ENCODE measurements at regions not wholly inside any gene's neighbourhood (a gene's known extent, or its start where the extent isn't known, plus 50 kb on each side); places are given as distances from the start of the nearest gene placed in this dataset.

- no peak for DNase-seq
Observed at GRCh38 chr3:107247116-107247515, 130.1 kb upstream of the CCDC54 start.

GRCh38 chr3:107249132-107249531 is 128.1 kb upstream of the CCDC54 start:
- DNase-seq, result no peak

DNA sequence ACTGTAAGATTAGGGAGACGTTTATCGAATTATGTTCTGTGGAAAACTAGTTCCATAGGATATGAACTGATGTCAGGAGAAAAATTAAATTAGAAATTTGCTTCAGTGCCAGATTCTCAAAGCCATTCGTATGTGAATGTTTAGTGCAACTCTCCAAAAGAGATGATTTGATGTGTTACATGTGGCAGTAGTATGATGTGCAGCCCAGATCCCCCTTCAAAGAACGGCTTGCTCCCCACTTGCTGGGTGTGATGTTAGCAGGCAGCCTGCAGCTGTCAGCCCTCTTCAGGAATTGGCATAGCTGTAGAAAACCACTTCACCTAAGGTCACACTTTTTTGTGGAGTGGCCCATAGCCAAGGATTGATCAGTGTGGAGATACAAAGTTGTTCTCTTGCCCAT is 127.0 kb upstream of the CCDC54 start:
- DNase-seq, result no peak

- no peak for DNase-seq
Observed at GRCh38 chr3:107251819-107252218, 125.4 kb upstream of the CCDC54 start.

- no peak for DNase-seq
Observed at GRCh38 chr3:107256963-107257362, 120.3 kb upstream of the CCDC54 start.

DNA sequence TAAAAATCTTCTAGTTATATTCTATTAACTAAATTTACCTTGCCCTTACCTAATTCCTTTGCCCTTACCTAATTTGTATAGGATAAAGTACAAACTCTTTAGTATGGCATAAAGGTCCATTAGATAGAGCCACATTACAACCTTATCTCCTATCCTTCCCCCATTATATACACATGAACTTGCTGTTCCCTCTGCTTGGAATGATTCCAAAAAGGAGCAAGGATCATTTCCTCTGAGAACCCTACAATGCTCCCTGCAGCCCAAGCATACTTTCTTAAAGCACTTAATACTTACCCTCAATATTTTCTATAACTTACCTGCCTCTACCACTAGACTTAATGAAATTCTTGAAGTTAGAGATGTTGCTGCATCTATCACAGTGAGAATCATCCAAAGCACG is 118.9 kb upstream of the CCDC54 start:
- no peak for DNase-seq

GRCh38 chr3:107260207-107260606 is 117.0 kb upstream of the CCDC54 start:
- DNase-seq, result no peak

DNA sequence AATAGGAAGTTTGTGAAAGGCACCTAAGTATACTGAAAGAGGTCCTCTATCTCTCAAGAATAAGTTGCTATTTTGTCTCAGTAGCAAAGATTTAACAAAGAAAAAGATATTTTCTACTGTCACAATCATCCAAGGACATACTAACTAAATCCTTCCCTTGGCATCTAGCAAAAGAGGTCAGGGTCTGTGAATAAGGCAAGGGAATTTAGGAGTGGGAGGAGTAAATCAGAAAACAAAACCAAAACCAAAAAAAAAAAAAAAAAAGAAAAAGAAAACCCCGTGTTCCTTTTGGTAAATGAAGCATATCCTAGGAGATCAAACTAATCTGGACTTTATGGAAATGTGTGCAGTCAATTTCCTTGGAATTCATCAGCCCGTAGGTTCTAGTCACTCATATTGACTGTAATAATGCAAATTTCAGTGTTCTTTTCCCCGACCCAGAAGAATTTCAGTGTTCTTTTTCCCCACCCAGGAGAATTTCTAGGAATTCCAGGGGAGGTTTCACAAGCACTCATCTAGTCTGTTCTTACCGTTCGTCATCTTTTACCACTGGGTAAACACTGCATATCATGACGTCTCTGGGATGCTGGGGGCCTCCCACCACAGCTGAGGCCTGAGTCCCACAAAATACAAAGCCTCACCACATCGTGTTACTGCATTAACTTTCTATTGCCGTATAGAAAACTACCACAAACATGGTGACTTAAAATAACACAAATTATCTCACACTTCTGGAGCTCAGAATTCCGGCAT is 113.8 kb upstream of the CCDC54 start:
- no peak for DNase-seq

DNA sequence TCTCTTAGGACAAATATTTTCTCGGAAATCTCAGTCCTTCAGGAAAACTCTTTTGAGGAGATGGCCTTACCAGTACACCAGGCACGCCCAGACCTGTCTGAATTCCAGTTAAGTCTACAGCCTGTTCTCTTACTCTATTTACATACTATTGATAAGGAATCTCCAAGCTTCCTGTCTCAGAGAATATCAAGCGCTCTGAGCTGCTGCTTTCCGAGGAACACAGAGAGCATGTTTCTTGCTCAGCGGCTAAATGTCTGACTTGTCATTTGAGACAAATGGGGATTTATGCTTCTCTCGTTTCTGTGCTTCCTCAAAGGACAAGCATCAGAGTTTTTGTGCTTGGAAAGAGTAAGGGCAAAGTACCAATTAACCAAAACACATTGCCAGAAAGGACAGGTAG is 112.4 kb upstream of the CCDC54 start:
- DNase-seq, result peak; percentile 1

DNA sequence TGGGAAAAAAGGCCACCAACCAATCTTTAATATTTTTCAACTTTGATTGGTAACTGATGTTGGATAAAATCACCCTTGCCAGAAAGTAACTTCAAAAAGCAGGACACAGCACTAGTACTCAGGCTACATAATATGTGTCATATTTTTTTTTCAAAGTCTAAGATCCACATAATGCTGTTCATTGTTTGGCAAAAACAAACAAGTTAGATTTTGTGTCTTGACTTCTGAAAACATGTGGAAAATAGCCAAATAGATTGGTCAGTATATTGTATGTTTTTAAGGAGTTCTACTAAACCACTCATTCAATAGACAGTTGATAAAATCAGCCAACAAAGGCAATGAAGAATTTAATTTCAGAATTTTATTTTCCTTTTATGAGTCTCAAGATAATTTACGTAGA is 111.7 kb upstream of the CCDC54 start:
- no peak for DNase-seq

DNA sequence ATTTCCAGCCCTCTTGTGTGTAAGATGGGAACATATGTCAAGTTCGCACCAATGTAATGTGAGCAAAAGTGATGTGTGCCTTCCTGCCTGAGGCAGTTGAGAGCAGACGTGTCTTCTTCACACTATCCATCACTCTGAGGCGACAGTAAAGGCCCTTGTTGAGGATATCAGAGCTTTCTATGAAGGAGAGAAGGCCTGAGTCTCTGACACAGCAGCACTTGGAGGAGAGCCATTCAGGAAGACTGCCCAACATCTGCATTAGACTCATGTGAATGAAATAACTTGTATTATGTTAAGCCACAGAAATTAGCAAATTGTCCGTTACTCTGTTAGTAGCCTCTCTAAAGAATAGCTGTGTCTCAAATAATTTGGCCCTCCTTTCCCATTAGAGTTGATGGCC is 108.8 kb upstream of the CCDC54 start:
- DNase-seq, result no peak

GRCh38 chr3:107269136-107269535 is 108.1 kb upstream of the CCDC54 start:
- DNase-seq, result no peak

DNA sequence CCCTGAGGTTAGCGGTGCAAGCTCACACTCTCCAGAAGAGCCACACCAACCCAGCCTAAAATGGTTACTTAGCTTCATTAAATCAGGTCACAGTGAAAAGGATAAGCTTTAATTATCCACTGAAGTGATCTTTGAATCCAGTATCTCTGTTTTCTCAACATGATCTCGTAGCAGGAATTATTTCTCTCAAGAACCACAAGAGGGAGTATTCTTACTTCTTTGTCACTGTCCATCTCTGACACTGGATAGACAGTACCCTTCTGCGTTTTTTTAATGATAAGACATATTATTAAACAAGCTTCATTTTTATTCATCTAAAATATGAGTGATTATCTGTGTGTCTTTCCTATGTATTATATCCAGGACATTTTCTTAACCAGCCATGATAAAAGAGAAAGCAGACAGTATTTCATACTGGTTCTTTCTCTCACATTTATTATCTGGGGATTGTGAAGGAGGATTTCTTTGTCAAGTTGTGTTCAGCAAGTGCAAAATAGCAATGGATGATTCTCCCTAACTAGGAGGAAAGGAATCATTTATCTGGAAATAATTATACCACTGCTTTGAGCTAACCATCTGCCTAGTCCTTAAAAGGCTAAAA is 105.4 kb upstream of the CCDC54 start:
- DNase-seq, result peak; percentile 27

DNA sequence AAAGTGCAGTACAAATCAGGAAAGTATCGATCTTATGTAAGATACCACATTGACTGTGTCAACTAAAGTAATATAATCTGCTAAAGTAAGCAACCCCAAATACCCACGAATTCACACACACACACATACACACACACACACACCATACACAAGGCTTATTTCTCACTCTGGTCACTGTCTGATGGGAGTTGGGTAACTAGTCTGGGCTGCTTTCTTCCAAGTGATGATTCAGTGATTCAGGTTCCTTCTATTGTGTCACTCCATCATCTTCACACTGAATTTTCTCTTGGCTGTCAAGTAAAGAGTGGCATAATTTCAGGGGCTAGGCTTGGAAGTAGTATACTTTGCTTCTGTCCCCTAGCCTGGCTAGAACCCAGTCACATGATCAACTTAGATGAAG is 104.8 kb upstream of the CCDC54 start:
- no peak for DNase-seq

DNA sequence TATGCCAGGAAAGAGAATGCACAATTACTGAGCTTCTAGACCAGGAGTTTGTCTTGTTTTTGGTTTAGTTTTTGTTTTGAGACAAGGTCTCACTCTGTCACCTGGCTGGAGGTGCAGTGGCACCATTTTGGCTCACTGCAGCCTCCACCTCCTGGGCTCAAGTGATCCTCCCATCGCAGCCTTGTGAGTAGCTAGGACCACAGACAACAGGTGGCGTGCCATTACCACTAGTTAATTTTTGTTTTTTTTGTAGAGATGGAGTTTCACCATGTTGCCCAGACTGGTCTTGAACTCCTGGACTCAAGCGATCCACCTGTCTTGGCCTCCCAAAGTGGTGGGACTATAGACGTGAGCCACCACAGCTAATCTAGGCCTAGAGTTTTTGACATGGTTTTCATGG is 104.4 kb upstream of the CCDC54 start:
- DNase-seq, result no peak

GRCh38 chr3:107273771-107274170 is 103.5 kb upstream of the CCDC54 start:
- no peak for DNase-seq

DNA sequence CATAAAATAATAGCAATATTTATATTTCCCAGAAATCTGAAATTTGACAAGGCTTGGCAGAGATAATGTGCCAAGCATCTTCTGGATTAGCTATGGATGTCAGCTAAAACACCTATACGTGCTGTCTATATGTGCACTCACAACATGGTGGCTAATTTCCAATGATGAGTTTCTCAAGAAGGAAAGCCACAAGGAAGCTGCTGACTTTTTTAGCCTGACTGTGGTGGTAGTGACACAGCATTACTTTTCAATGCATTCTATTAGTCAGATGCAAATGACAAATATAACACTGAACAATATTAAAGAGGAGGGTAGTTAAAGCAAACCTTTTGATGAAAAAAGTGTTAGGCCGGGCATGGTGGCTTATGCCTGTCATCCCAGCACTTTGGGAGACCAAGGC is 101.7 kb upstream of the CCDC54 start:
- no peak for DNase-seq

GRCh38 chr3:107283948-107284347 is 93.3 kb upstream of the CCDC54 start:
- no peak for DNase-seq

DNA sequence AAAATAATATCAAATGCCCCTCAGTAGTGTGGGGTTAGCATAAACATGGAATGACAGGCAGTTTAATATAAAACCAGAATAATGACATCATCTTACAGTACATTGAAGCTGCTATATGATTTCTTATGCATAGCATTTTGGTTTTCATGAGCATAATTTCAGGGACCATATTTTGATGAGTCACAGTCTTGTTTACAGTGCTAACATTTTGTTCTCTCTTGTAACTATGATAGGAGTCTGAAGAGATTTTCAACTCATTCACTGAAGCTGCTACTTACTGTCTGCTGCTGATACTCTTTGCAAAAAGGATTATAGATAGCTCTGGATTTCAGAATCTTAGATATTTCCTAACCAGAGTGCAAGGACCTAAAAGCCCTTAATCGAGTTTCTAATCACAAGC is 92.6 kb upstream of the CCDC54 start:
- DNase-seq, result no peak

DNA sequence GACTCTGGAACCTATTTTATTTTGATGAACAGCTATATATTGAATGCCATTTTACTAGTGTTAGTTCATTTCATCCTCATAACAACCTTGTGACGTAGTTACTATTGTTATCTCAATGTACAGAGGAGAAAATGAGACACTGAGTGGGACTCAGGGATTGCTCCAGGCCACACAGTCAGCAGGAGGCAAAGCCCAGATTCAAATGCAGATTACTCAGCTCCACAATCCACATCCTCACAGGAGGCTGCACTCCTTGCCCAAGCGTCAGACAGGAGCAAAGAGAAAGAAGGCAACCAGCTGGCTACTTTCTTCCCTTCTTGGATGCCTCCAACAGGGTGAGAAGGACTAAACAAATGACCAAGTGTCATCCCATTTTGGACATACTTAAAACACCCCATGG is 92.0 kb upstream of the CCDC54 start:
- DNase-seq, result no peak

- DNase-seq, result no peak
Observed at GRCh38 chr3:107289354-107289753, 87.9 kb upstream of the CCDC54 start.

GRCh38 chr3:107294117-107294516 is 83.1 kb upstream of the CCDC54 start:
- DNase-seq, result no peak

DNA sequence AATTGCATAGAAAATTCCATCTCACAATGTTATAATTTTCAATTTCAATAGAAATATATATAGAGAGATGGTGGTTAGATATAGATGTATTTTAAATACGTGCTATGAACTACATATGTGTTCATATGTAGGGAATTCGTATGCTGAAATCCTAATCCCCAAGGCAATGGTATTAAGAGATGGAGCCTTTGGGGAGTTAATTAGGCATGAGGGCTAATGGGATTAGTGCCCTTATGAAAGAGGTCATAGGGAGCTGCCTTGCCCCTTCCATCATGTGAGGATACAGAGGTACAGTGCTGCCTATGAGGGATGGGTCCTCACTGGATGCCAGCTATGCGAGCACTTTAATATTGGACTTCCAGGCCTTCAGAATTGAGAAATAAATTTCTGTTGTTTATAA is 79.6 kb upstream of the CCDC54 start:
- DNase-seq, result no peak

DNA sequence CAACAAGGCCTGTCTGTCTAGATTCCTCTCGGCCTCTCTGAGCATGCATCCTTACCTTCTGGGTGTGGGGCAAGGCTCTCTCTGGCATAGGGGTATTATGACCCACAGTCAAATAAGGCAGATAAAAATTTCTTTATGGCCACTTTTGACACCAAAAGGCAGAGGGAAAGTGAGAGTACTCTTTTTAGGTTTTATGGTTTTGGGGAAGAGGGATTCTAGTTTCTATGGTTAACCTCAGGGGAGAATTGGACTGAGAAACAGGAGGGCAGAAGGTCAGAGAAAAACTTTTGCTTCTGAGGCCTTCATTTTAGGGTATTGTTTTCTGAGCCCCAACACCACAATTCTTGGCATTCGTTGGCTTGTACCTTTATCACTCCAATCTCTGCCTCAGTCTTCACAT is 70.0 kb upstream of the CCDC54 start:
- no peak for DNase-seq

DNA sequence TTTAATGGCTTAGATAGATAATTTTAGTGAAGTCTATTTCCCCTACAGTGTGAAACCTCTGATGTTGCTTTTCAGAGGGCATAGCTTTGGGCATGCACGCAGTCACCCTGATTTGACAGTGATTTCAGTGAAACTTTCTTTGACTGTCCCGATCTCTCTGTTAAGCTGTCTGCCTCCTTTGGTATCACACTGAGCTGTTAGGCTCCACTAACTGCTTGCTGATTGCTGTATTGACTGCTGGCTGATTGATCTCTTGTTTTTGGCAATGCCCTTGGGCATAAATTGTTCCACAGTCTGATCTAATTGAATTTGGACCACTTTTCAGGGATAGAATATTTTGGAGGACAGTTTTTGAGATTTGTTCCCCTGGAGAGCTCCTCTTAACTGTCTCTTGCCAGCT is 68.5 kb upstream of the CCDC54 start:
- DNase-seq, result no peak

All from NCI-H526 treated with DMSO at 0.1 percent for 48 hours (cell line).